ENCODE measurements at regions not wholly inside any gene's neighbourhood (a gene's known extent, or its start where the extent isn't known, plus 50 kb on each side); places are given as distances from the start of the nearest gene placed in this dataset.
"Not testable (repeated sequence)": the region's sequence is repeated elsewhere in the genome, so short reads cannot be mapped to it uniquely, and the experiment has no call there.

- ATAC-seq (ENCODE audit: low read depth in 2 of 2); DNase-seq: not testable (repeated sequence)
- peaks cover 21% of the 10 kb centered on the region for H3K36me3 Mint-ChIP-seq
Observed at GRCh38 chr15:30735884-30736564, 110.1 kb downstream of the ARHGAP11B start.

GRCh38 chr15:30742796-30743195 lies 116.9 kb downstream of the ARHGAP11B start:
- H3K9me3 ChIP-seq (ENCODE audit: control insufficient read depth in 2 of 2, low read length in 2 of 2); H3K4me1 ChIP-seq (ENCODE audit: control insufficient read depth, insufficient read depth, low read length, poor library complexity, severe bottlenecking); H3K27ac ChIP-seq (ENCODE audit: insufficient read depth, low read length, poor library complexity, severe bottlenecking); H3K9me3 Mint-ChIP-seq; H3K36me3 Mint-ChIP-seq; H3K27me3 ChIP-seq (ENCODE audit: control insufficient read depth, insufficient read depth, low read length); H3K4me3 Mint-ChIP-seq; H3K36me3 ChIP-seq (ENCODE audit: control insufficient read depth, insufficient read depth, low read length); H3K4me3 ChIP-seq (ENCODE audit: low read depth, low read length); H3K27me3 Mint-ChIP-seq; DNase-seq; H3K4me1 Mint-ChIP-seq; ATAC-seq (ENCODE audit: low read depth in 2 of 2); H3K27ac Mint-ChIP-seq: not testable (repeated sequence)

More at GRCh38 chr15:30735884-30736564, 110.1 kb downstream of the ARHGAP11B start:
- H3K4me3 Mint-ChIP-seq; H3K27me3 ChIP-seq (ENCODE audit: control insufficient read depth, insufficient read depth, low read length); H3K9me3 ChIP-seq (ENCODE audit: control insufficient read depth in 2 of 2, low read length in 2 of 2); H3K4me1 ChIP-seq (ENCODE audit: control insufficient read depth, insufficient read depth, low read length, poor library complexity, severe bottlenecking); H3K27ac Mint-ChIP-seq; H3K4me1 Mint-ChIP-seq; H3K36me3 ChIP-seq (ENCODE audit: control insufficient read depth, insufficient read depth, low read length); H3K27me3 Mint-ChIP-seq; H3K4me3 ChIP-seq (ENCODE audit: low read depth, low read length); H3K27ac ChIP-seq (ENCODE audit: insufficient read depth, low read length, poor library complexity, severe bottlenecking); H3K9me3 Mint-ChIP-seq: not testable (repeated sequence)

DNA sequence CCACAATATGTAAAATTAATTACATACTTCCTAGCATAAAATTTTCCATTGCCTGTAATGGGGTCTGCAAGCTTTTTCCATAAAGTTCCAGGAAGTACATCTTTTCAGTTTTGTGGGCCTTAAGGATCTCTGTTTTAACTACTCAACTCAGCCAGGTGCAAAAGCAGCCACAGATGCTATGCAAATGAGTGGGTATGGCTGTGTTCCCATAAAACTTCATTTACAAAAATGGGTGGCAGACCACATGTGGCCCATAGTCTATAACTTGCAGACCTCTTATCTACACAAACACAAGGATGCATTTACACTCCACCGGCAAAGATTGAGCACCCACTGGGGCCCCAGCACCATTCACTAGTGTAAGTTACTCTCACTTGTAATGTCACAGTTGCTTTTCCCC lies 123.1 kb downstream of the ARHGAP11B start:
- not testable (repeated sequence) for H3K27me3 ChIP-seq (ENCODE audit: control insufficient read depth, insufficient read depth, low read length); H3K4me3 Mint-ChIP-seq; H3K27ac Mint-ChIP-seq; H3K4me1 Mint-ChIP-seq; H3K36me3 ChIP-seq (ENCODE audit: control insufficient read depth, insufficient read depth, low read length); H3K9me3 Mint-ChIP-seq; H3K9me3 ChIP-seq (ENCODE audit: control insufficient read depth in 2 of 2, low read length in 2 of 2); H3K36me3 Mint-ChIP-seq; H3K27ac ChIP-seq (ENCODE audit: insufficient read depth, low read length, poor library complexity, severe bottlenecking); H3K4me3 ChIP-seq (ENCODE audit: low read depth, low read length); H3K27me3 Mint-ChIP-seq; ATAC-seq (ENCODE audit: low read depth in 2 of 2); H3K4me1 ChIP-seq (ENCODE audit: control insufficient read depth, insufficient read depth, low read length, poor library complexity, severe bottlenecking); DNase-seq

- H3K4me3 ChIP-seq (ENCODE audit: low read depth, low read length); H3K27ac Mint-ChIP-seq; H3K27ac ChIP-seq (ENCODE audit: insufficient read depth, low read length, poor library complexity, severe bottlenecking); H3K27me3 Mint-ChIP-seq; H3K9me3 Mint-ChIP-seq; H3K36me3 Mint-ChIP-seq; H3K4me3 Mint-ChIP-seq; H3K4me1 Mint-ChIP-seq; H3K36me3 ChIP-seq (ENCODE audit: control insufficient read depth, insufficient read depth, low read length); H3K4me1 ChIP-seq (ENCODE audit: control insufficient read depth, insufficient read depth, low read length, poor library complexity, severe bottlenecking); H3K27me3 ChIP-seq (ENCODE audit: control insufficient read depth, insufficient read depth, low read length); H3K9me3 ChIP-seq (ENCODE audit: control insufficient read depth in 2 of 2, low read length in 2 of 2): not testable (repeated sequence)
- ATAC-seq (ENCODE audit: low read depth in 2 of 2) (peak; percentile 66 to 68), DNase-seq (peak in 2 of 3 donors; percentile 62 to 65)
Observed at GRCh38 chr15:30755036-30755687, 129.2 kb downstream of the ARHGAP11B start.

DNA sequence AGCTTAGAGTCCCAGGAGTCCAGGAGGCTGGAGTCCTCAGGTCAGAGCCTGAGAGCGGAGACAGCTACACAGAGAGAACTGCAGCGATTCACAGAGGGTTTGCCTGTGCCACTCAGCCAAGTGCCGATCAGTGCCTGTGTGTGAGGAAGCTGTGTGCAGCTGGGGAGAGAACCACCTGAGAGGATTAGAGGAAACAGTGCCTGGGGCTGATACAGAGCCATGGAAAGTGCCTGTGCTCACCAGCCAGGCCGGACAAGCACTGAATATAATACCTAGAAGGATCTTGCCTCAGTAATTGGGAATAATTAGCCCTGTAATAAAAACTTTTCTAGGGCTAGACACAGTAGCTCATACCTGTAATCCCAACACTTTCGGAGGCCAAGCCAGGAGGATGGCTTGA lies 134.7 kb downstream of the ARHGAP11B start:
- H3K36me3 Mint-ChIP-seq; DNase-seq; H3K4me1 ChIP-seq (ENCODE audit: control insufficient read depth, insufficient read depth, low read length, poor library complexity, severe bottlenecking); H3K4me1 Mint-ChIP-seq; H3K27me3 Mint-ChIP-seq; H3K27ac Mint-ChIP-seq; H3K9me3 ChIP-seq (ENCODE audit: control insufficient read depth in 2 of 2, low read length in 2 of 2); H3K27me3 ChIP-seq (ENCODE audit: control insufficient read depth, insufficient read depth, low read length); ATAC-seq (ENCODE audit: low read depth in 2 of 2); H3K36me3 ChIP-seq (ENCODE audit: control insufficient read depth, insufficient read depth, low read length); H3K27ac ChIP-seq (ENCODE audit: insufficient read depth, low read length, poor library complexity, severe bottlenecking); H3K4me3 Mint-ChIP-seq; H3K9me3 Mint-ChIP-seq; H3K4me3 ChIP-seq (ENCODE audit: low read depth, low read length): not testable (repeated sequence)

DNA sequence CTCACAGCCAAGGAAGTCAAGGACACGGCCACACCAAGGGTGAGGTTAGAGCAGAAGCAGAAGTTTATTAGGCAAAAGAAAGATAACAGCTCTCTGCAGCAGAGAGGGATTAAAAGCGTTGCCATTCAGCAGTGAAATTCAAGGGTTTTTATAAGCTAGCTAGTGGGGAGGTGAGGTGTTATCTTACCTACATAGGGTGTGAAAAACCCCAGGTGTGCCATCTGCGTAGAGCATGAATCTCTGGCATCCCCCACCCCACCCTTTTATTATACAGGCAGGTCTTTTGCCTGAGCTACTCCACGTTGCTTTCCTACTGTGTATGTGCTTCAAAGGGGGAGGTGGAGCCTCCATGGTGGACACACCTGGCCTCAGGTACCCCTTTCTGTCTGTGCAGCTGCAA lies 135.4 kb downstream of the ARHGAP11B start:
- not testable (repeated sequence) for H3K4me1 ChIP-seq (ENCODE audit: control insufficient read depth, insufficient read depth, low read length, poor library complexity, severe bottlenecking); H3K9me3 ChIP-seq (ENCODE audit: control insufficient read depth in 2 of 2, low read length in 2 of 2); H3K27ac ChIP-seq (ENCODE audit: insufficient read depth, low read length, poor library complexity, severe bottlenecking); DNase-seq; H3K36me3 ChIP-seq (ENCODE audit: control insufficient read depth, insufficient read depth, low read length); H3K27me3 Mint-ChIP-seq; H3K27ac Mint-ChIP-seq; H3K4me3 Mint-ChIP-seq; H3K4me3 ChIP-seq (ENCODE audit: low read depth, low read length); H3K4me1 Mint-ChIP-seq; H3K27me3 ChIP-seq (ENCODE audit: control insufficient read depth, insufficient read depth, low read length); H3K9me3 Mint-ChIP-seq; ATAC-seq (ENCODE audit: low read depth in 2 of 2); H3K36me3 Mint-ChIP-seq

DNA sequence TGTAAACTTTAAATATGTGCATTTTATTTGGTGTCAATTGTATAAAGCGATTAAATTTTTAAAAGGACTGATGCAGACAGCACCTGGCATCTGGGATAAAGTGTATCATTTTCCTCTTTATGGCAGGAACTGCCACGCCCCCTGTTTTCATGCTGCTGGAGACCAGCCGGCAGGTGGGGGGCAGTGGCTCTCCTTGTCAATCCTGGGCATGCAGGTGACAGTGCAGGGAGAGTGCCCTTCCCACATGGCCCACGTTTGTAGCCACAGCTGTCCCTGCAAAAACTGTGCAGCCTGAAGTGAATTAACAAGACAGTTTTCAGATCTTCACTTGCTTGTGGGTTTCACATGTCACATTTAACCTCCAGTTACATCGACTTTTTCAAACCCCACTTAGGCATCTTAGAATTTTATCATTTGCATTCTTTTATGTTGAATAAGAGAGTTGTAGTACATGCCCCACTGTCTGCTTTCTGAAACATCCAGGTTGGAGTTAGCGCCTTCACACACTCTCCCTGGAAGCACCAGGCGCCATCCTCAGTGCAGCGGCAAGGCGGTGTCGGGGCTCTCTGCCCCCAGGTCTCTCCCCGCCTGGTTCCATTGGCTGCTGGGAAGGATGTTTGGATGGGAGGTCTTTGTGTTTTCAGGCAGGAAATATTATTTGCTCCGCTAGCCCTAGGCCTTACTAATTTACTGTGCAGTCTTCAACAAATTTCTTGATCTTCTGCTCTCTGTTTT lies 134.2 kb upstream of the FAN1 start:
- not testable (repeated sequence) for H3K9me3 ChIP-seq (ENCODE audit: control insufficient read depth in 2 of 2, low read length in 2 of 2); H3K4me1 ChIP-seq (ENCODE audit: control insufficient read depth, insufficient read depth, low read length, poor library complexity, severe bottlenecking); DNase-seq; H3K9me3 Mint-ChIP-seq; ATAC-seq (ENCODE audit: low read depth in 2 of 2); H3K27me3 Mint-ChIP-seq; H3K36me3 ChIP-seq (ENCODE audit: control insufficient read depth, insufficient read depth, low read length); H3K4me1 Mint-ChIP-seq; H3K27ac ChIP-seq (ENCODE audit: insufficient read depth, low read length, poor library complexity, severe bottlenecking); H3K4me3 ChIP-seq (ENCODE audit: low read depth, low read length); H3K27me3 ChIP-seq (ENCODE audit: control insufficient read depth, insufficient read depth, low read length); H3K4me3 Mint-ChIP-seq
- peaks cover 14% of the 10 kb centered on the region for H3K36me3 Mint-ChIP-seq
- peak overlapping the region in 1 of 3 donors; percentile 20 for H3K27ac Mint-ChIP-seq

GRCh38 chr15:30770759-30771158 lies 133.0 kb upstream of the FAN1 start:
- peaks cover 0 to 8% (median 4%) of the 10 kb centered on the region in 4 donors for H3K4me1 Mint-ChIP-seq
- no peaks in the 10 kb centered on the region for H3K27me3 Mint-ChIP-seq
- no peak overlapping the region for H3K27ac ChIP-seq (ENCODE audit: insufficient read depth, low read length, poor library complexity, severe bottlenecking)
- no peak overlapping the region for H3K4me3 Mint-ChIP-seq
- no peak overlapping the region for H3K4me3 ChIP-seq (ENCODE audit: low read depth, low read length)
- H3K36me3 ChIP-seq (ENCODE audit: control insufficient read depth, insufficient read depth, low read length) = no peaks in the 10 kb centered on the region
- no peaks in the 10 kb centered on the region for H3K4me1 ChIP-seq (ENCODE audit: control insufficient read depth, insufficient read depth, low read length, poor library complexity, severe bottlenecking)
- H3K27ac Mint-ChIP-seq = peak overlapping the region in 1 of 3 donors; percentile 28
- no peaks in the 10 kb centered on the region for H3K9me3 ChIP-seq (ENCODE audit: control insufficient read depth in 2 of 2, low read length in 2 of 2)
- no peak for DNase-seq
- peaks cover 14% of the 10 kb centered on the region for H3K36me3 Mint-ChIP-seq
- H3K9me3 Mint-ChIP-seq = peaks cover 0 to 2% (median 0%) of the 10 kb centered on the region in 7 donors
- ATAC-seq (ENCODE audit: low read depth in 2 of 2) = no peak
- no peaks in the 10 kb centered on the region for H3K27me3 ChIP-seq (ENCODE audit: control insufficient read depth, insufficient read depth, low read length)
